ENCODE measurements at regions not wholly inside any gene's neighbourhood (a gene's known extent, or its start where the extent isn't known, plus 50 kb on each side); places are given as distances from the start of the nearest gene placed in this dataset.

GRCh38 chr6:84462698-84463097, 235.3 kb upstream of the CEP162 start:
- TF ChIP-seq CTCF (IDR thresholded peaks at IDR 0.05) = no peak
- TF ChIP-seq POLR2A (IDR thresholded peaks at IDR 0.05) = no peak
- no peak for TF ChIP-seq EP300 (IDR thresholded peaks at IDR 0.05)

Measured in tibial nerve (tissue), 4 donors.